ENCODE measurements at regions not wholly inside any gene's neighbourhood (a gene's known extent, or its start where the extent isn't known, plus 50 kb on each side); places are given as distances from the start of the nearest gene placed in this dataset.

GRCh38 chr13:107690181-107690580 is 525.2 kb downstream of the LIG4 start:
- Histone ChIP-seq H3K36me3 (replicated peaks in 1 of 2; ENCODE audit: control insufficient read depth in 1 of 2, insufficient read depth in 2 of 2, low read length in 1 of 2) (peaks cover 0 to 10% of the 10 kb centered on the region in 2 experiments), H2AFZ (ENCODE audit: low read depth) (no peak overlapping the region), H4K20me1 (ENCODE audit: insufficient read depth) (peaks cover 5% of the 10 kb centered on the region; the same call in 1 of the 2 replicates), H3K4me3 (ENCODE audit: low read depth in 2 of 2, low read length in 1 of 2) (no peak overlapping the region), H3K4me1 (ENCODE audit: control insufficient read depth in 1 of 2, insufficient read depth in 2 of 2, low read depth in 1 of 2, low read length in 1 of 2) (peaks cover 0 to 5% of the 10 kb centered on the region in 2 experiments; a peak in 1 of 4 replicates), H3K9ac (no peak overlapping the region), H3K79me2 (ENCODE audit: insufficient read depth) (peaks cover 42% of the 10 kb centered on the region), H3K27me3 (ENCODE audit: insufficient read depth) (no peaks in the 10 kb centered on the region), H3F3A (replicated peaks; ENCODE audit: insufficient read depth) (no peaks in the 10 kb centered on the region), H3K4me2 (no peak overlapping the region), H3K27ac (ENCODE audit: low read depth in 2 of 2, low read length in 1 of 2) (no peak overlapping the region), H3K9me3 (no peaks in the 10 kb centered on the region), H3K9me2 (no peaks in the 10 kb centered on the region)
- WGBS (ENCODE audit: low lambda C conversion rate) = 74% methylated on average over 2 of the region's 2 CpGs
- DNase-seq = no peak
- ChIA-PET POLR2A (no interaction called here), CTCF (no interaction called here)
- TF ChIP-seq EZH2phosphoT487 (IDR thresholded peaks at IDR 0.05; ENCODE audit: borderline replicate concordance, low read depth) = no peak
- TF ChIP-seq YY1 (IDR thresholded peaks at IDR 0.05; ENCODE audit: low read depth) = no peak
- no peak for TF ChIP-seq RCOR1 (IDR thresholded peaks at IDR 0.05; ENCODE audit: low read length)
- no peak for TF ChIP-seq IRF3 (IDR thresholded peaks at IDR 0.05; ENCODE audit: low read depth, low read length)
- no peak for TF ChIP-seq RAD21 (IDR thresholded peaks at IDR 0.05; ENCODE audit: low read length)
- no peak for TF ChIP-seq GABPA (IDR thresholded peaks at IDR 0.05; ENCODE audit: low read depth)

- H3K4me1 ChIP-seq (ENCODE audit: control insufficient read depth in 1 of 2, insufficient read depth in 2 of 2, low read depth in 1 of 2, low read length in 1 of 2) = peaks cover 0 to 13% of the 10 kb centered on the region in 2 experiments; a peak in 1 of 4 replicates
- no peak overlapping the region for H3K27ac ChIP-seq (ENCODE audit: low read depth in 2 of 2, low read length in 1 of 2)
- peaks cover 5% of the 10 kb centered on the region; the same call in 1 of the 2 replicates for H4K20me1 ChIP-seq (ENCODE audit: insufficient read depth)
- H3K4me2 ChIP-seq = no peak overlapping the region
- H3K9me2 ChIP-seq = no peaks in the 10 kb centered on the region
- ChIA-PET CTCF (interaction anchor here (1.5 kb wide), 1 partner anchor 13 kb away, joined by 3 read pairs; no protein-coding TSS in a partner anchor), POLR2A (no interaction called here)
- no peak overlapping the region for H2AFZ ChIP-seq (ENCODE audit: low read depth)
- TF ChIP-seq MAX (IDR thresholded peaks at IDR 0.05; ENCODE audit: low read depth) = no peak
- no peak for TF ChIP-seq IRF3 (IDR thresholded peaks at IDR 0.05; ENCODE audit: low read depth, low read length)
- no peak for TF ChIP-seq GATA2 (CRISPR knock-in tag; IDR thresholded peaks at IDR 0.05)
- TF ChIP-seq MEF2A (IDR thresholded peaks at IDR 0.05; ENCODE audit: borderline replicate concordance, low read depth) = no peak
- no peak for TF ChIP-seq EP300 (IDR thresholded peaks at IDR 0.05; ENCODE audit: borderline replicate concordance in 1 of 2, low read depth in 1 of 2, low read length in 1 of 2)
- TF ChIP-seq PBX3 (IDR thresholded peaks at IDR 0.05) = no peak
- TF ChIP-seq EZH2phosphoT487 (IDR thresholded peaks at IDR 0.05; ENCODE audit: borderline replicate concordance, low read depth) = no peak
- no peak for TF ChIP-seq TEAD4 (IDR thresholded peaks at IDR 0.05; ENCODE audit: borderline replicate concordance, insufficient read depth)
- TF ChIP-seq USF2 (IDR thresholded peaks at IDR 0.05; ENCODE audit: borderline replicate concordance, low read depth, low read length) = no peak
- TF ChIP-seq SMC3 (IDR thresholded peaks at IDR 0.05; ENCODE audit: low read depth, low read length) = no peak
- no peak for TF ChIP-seq NRF1 (IDR thresholded peaks at IDR 0.05; ENCODE audit: low read depth, low read length)
- no peak for TF ChIP-seq TCF12 (IDR thresholded peaks at IDR 0.05)
- TF ChIP-seq RCOR1 (IDR thresholded peaks at IDR 0.05; ENCODE audit: low read length) = no peak
- no peak for TF ChIP-seq TAF1 (IDR thresholded peaks at IDR 0.05; ENCODE audit: borderline replicate concordance, low read depth, low read length)
- no peak for TF ChIP-seq POLR2AphosphoS5 (IDR thresholded peaks at IDR 0.05; ENCODE audit: low read depth, low read length)
- TF ChIP-seq RFX5 (IDR thresholded peaks at IDR 0.05; ENCODE audit: low read length) = no peak
- TF ChIP-seq RXRA (IDR thresholded peaks at IDR 0.05; ENCODE audit: borderline replicate concordance, low read depth) = no peak
- TF ChIP-seq RAD21 (IDR thresholded peaks at IDR 0.05; ENCODE audit: low read length) = no peak
- TF ChIP-seq CTCF (IDR thresholded peaks at IDR 0.05) = no peak
- no peak for TF ChIP-seq YY1 (IDR thresholded peaks at IDR 0.05; ENCODE audit: low read depth)
- WGBS (ENCODE audit: low lambda C conversion rate) = 82% methylated on average over 9 of the region's 9 CpGs
- no peak overlapping the region for H3K4me3 ChIP-seq (ENCODE audit: low read depth in 2 of 2, low read length in 1 of 2)
- peaks cover 36% of the 10 kb centered on the region for H3K79me2 ChIP-seq (ENCODE audit: insufficient read depth)
- H3F3A ChIP-seq (replicated peaks; ENCODE audit: insufficient read depth) = no peaks in the 10 kb centered on the region
- no peaks in the 10 kb centered on the region for H3K27me3 ChIP-seq (ENCODE audit: insufficient read depth)
- H3K36me3 ChIP-seq (replicated peaks in 1 of 2; ENCODE audit: control insufficient read depth in 1 of 2, insufficient read depth in 2 of 2, low read length in 1 of 2) = no peaks in the 10 kb centered on the region
- H3K9me3 ChIP-seq = no peaks in the 10 kb centered on the region
- H3K9ac ChIP-seq = no peak overlapping the region
- DNase-seq = no peak
Measured at GRCh38 chr13:107685876-107686275, 529.5 kb downstream of the LIG4 start.
